GM18907 (cell line): ENCODE measurements at regions not wholly inside any gene's neighbourhood (a gene's known extent, or its start where the extent isn't known, plus 50 kb on each side); places are given as distances from the start of the nearest gene placed in this dataset.

Experiments used
- ATAC-seq: cut with Tn5 transposase; IDR thresholded peaks from one replicate; pipeline ENCODE4 v1.9.1; 2021; ENCODE audit warnings: mild to moderate bottlenecking, moderate library complexity; ENCODE audit not compliant: unreplicated experiment

DNA sequence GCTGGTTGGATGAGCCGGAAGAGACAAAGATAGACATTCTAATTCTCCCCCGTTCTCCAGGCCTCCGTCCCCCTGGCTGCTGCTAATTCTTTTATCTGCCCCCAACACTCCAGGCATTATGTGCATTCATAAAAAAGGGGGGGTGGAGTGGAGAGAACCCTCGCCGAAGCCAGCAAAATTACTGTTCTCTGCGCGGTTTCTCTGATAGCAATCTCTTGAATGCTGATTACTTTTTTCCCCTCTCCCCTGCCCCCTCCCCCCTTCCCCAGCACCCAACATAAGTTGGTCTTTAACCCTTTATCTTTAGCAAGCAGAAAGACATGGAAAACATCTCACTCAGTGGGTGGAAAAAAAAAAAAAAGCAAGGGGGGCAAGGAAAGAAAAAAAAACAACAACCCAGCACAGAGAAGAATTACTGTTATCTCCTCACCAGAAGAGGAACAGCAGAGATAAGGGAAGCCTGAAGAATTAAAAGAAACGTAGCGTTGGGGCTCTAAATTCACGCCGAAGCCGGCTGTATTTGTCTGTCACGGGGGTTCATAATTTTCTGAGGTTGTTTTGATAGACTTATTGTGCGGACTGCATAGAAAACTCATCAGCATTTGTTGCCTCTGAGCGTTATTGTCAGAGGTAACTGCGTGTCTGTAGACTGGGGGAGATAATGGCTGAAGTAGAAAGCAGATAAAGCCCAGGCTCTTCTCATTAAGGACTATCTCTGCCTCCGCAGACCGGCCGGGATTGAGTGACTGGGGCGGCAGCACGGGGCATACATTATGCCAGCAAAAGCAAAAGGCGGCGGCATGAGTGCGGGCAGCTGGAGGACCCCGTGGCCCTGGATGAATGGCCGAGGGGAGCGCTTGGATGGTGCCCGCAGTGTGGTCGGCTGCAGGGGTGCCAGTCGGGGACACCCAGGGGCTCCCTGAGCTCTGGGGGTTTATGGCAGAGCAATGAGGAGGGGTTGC, 126.9 kb downstream of the MRM1 start:
- ATAC-seq, result no peak

DNA sequence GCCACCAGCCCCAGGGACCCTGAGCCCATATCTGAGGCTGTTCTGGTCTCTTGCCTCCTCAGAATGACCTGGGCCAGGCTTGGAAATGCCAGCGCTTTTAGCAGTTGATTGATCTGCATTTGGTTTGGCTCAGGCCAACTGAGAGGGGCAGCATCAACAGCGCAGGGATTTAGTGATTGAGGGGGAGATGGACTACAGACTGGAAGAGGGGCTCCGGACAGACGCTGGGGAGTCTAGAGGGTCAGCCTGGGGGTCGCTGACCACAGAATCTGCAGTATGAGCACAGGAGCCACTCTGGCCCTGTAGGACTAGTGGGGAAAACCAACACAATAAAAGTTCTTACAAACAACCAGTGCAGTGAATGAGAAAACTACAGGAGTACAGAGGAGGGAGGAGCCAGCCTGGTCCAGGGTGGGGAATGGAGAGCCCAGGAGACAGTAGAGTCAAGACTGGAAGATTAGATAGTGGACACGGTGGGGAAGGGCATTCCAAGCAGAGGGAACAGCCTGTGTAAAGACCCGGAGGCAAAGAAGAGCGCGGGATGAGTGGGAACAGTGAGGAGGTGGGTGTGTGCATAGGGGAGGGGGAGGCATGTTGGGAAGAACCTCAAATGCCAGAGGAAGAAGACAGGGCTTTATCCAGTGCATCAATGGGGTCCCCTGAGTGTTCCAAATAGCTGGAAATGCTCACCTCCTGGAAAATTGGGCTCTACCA, 128.9 kb downstream of the MRM1 start:
- ATAC-seq, result no peak

DNA sequence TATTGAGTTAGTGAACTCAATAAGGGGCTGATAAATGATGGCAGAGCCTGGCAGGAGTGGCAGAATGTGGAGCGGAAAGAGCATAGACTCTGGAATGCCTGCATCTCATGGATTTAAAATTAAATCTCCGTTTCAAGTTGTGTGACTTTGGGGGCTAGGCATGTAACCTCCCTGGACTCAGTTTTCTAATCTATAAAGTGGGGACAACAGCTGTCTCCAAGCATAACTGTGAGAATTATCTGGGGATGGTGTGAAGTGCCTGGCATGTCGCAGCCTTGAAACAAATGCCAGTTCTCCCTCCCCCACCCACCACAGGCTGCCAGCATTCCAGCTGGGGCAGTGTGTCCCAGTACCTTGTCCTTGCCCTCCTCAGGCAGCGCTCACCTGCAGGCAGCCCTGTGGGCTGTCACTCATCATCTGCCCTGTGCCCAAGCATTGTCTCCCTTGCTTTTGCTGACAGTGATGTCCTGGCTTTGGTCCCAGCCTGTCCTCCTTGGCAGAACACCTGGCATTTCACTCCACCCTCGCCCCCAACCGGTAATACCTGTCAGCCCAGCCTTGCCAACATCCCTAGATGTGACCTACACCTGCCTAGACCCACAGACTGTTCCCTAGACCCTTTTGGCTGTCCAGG, 129.6 kb downstream of the MRM1 start:
- ATAC-seq, result no peak

DNA sequence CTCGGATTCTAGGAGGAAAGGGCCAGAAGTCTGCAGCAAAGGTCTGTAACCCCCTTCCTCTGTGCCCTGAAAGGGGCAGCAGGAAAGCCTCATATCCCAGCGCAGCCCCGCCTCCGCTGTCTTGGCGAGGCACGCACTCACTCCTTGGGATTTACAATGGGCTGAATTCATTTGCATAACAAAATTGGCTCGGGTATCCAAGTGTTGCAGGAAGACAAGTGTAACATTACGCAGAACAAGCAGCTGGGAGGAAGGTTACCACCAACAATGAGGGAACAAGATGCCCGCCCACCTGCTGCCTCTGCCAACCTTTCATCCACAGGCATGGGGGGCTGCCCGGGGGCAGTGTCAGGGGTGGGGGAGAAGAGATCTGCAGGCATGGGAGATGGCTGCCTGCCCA, 130.4 kb downstream of the MRM1 start:
- no peak for ATAC-seq

DNA sequence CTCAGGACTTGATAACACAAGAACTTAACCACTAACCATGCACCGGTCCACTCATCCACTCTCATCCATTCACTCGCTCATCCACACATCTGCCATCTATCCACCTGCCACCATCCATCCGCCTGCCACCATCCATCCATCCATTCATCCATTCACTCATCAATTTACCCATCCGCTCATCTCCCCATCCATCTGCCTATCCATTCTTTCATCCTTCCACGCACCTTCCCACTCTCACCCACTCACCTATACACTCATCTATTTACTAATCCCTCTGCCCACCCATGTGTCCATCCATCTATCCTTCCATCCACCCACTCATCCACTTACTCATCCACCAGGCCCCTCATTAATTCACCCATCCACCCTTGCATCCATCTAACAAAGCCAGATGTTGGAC, 131.0 kb downstream of the MRM1 start:
- ATAC-seq, result no peak

DNA sequence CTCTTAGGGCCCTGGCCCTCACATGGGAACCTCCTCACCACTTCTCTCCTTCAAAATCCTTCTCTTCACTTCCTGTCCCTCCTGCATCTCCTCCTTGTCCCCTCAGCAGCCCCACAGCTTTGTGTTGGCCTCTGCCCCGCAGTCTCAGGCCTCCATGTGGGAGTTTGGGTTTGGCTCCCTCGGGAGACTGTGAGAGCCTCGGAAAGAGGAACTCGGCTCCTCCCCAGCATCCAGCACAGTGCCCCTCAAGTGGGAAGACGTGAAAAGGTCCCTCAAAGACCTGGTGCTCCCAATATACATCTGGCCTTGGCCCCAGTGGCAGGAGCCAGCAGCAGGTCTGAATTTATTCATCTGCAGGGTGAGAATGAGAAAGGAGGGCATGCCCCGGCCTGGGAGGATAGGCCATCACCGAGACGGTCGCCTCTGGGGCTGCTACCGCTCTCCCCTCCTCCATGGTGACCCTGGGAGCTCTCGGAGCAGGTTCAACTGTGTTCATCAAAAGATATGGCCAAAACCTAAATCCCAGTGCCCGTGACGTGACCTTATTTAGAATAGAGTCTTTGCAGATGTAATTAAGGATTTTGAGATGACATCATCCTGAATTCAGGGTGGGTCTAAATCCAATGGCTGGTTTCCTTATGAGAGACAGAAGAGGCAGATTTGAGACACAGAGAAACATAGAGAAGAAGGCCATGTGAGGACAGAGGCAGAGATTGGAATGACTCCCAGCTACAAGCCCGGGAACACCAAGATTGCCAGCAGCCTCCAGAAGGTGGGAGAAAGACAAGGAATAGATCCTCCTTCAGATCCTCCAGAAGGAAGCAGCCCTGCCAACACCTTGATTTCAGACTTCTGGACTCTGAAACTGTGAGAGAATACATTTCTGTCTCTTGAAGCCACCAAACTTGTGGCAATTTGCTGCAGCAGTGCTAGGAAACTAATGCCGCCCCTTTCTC, 135.1 kb downstream of the MRM1 start:
- no peak for ATAC-seq

DNA sequence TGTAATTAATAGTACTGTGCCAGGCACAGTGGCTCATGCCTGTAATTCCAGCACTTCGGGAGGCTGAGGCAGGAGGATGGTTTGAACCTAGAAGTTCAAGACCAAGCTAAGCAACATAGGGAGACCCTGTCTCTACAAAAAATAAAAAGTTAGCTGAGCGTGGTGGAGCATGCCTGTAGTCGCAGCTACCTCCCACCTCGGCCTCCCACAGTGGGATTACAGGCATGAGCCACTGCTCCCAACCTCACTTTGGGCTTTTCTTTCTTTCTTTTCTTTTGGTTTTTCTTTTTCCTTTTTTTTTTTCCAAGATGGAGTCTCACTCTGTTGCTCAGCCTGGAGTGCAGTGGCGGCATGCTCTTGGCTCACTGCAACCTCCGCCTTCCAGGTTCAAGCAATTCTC, 137.8 kb downstream of the MRM1 start:
- no peak for ATAC-seq

DNA sequence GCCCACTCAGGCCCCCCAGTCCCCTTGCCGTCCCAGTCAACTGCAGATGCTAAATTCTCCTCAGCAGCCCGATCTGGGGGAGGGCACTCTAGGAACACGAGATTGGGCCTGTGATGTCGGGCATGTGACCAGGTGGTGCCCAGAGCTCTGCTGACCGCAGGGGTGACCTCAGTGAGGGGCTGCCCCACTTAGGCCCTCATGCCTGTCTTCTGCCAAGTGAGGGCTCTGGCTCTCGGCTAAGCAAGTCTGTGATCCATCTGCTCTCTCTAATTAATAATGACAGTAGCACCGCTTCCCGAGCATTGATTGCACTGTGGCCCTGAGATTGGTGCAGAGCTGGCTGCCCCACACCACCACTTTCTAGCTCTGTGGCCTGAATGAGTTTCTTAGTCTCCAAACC, 138.8 kb downstream of the MRM1 start:
- ATAC-seq, result no peak

DNA sequence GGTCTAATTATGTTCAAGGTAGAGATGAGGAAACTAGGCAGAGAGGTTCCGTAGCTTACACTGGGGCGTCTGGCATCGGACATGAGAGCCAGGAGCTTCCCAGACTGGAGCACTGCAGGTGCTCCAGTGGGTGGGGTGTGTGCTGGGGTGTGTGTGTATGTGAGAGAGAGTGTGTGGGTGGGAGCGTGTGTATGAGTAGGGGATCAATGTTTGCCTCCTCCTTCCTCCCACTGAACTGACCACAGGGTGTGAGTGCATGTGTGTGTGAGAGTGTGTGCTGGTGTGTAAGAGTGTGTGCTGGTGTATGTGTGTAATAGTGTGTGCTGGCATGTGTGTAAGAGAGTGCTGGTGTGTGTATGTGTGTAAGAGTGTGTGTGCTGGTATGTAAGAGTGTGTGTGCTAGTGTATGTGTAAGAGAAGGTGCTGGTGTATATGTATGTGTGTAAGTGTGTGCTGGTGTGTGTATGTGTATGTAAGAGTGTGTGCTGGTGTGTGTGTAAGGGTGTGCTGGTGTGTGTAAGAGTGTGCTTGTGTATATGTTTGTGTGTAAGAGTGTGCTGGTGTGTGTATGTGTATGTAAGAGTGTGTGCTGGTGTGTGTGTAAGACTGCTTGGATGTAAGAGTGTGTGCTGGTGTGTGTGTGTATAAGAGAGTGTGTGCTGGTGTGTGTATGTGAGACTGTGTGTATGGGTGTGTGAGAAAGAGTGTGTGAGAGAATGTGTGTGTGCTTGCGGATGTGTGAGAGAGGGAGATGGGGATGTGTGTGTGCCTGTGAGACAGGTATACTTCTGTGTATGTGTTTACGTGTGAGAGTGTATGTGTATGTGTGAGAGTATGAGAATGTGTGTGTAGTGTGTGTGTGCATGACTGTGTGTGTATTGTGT, 139.9 kb downstream of the MRM1 start:
- ATAC-seq, result no peak

DNA sequence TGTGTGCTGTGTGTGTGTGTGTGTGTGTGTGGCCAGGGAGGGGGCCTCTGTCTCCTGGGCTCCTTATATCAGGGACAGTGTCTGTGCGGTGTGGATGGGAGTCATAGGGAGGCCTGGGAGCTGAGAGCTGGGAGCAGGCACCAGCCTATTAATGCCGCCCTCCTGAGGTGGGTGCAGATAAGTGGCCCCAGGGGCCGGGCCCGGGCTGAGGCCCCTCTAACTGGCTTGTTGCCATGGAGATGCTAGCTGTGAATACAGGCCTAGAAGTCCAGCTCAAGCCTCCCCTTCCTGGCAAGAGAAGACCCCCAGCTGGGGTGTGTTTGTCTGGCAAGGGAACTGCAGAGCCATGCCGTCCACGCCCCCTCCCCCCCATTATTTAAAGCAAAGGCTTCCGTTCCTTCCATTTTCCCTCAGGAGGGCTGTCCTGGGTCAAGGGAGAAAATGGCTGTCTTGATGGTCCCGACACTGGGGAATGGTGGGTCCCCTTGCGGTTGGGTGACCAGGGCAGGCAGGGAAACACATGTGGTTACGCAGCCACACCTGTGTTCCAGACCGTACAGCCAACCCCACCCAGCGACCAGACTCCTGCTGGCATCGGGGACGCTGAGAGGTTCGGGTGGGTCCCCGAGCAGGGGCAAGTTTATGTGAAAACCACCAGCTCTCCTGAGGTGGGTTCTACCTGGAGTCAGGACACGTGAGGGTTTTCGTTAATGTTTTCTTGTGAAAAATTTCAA, 141.1 kb downstream of the MRM1 start:
- ATAC-seq, result no peak

DNA sequence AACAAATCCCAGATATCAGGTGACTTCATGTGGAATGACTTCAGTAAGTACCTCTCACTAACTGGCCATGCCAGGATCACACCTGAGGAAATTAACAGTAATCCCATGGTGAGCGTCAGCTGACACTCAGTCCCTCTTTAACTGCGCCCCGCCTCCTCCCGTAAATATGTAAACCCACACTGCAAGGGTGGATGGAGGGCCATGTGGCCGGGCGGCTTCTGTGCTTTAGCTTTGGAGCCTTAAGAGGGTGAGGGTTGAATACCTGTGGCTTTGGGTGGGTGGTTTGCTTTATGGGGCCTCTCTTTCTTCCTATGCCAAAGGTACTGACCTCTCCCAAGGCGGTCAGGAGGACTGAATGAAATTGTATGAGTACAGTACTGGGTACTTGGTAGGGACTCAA, 141.7 kb downstream of the MRM1 start:
- ATAC-seq, result no peak

DNA sequence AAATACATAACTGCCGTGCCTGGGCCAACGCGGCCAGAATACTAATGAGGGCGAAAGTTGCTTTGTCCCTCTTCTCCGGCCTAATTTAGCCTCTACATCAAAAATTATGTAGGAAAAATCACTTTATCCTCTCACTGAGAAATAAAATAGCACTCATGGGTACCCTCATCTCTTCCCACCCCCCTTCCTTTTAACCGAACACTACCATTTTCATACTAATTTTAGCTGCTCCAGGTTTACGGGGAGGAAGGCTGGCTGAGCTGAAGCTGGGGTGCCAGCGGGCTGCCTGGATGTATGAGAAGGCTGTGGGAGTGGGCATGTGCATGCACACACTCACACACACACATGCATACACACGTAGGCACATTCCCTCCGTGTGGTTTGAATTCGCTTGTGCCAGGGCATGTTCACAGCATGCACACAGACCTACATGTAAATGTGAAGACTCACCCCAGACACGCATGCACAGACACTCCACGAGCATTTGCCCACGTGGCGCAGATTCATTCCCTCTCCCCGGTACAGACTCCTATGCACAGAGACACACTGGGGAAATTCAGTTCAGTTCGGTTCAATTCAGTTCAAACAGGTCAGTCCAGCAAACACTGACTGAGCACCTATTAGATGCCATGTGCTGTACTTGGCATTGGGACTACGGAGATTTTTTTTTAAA, 145.1 kb downstream of the MRM1 start:
- no peak for ATAC-seq

DNA sequence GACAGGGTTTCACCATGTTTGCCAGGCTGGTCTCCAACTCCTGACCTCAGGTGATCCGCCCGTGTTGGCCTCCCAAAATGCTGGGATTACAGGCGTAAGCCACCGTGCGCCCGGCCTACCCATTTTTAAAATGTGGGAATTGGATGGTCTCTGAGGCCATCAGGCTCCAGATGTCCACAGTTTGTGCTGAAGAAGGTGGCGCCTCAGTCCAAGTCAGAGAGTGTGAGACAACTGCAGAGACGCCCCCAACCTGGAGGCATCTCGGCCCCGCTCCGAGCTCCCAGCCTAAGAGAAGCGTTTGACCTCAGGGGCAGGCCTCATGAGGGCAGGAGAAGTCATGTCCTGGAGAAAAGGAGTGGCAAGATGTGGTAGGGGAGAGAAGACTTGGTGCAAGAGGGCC, 146.5 kb downstream of the MRM1 start:
- no peak for ATAC-seq

DNA sequence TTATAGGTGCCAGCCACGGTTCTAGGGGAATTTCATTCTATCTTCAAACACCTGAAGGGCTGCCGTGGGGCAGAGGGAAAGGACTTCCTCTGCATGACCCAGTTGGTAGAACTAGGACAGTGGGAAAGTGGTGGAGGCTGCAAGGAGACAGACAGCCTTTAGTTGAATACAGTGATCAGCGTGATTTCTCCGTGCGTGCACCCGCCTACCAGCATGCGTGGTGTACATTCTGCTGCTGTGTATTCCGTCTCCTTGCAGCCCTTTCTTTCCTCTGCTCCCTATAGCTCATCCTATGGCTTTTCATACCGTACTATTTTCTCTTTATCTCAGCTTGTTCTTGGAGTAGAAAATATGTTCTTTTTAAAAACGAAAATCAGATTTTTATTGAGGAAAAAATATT, 146.9 kb downstream of the MRM1 start:
- ATAC-seq, result no peak

DNA sequence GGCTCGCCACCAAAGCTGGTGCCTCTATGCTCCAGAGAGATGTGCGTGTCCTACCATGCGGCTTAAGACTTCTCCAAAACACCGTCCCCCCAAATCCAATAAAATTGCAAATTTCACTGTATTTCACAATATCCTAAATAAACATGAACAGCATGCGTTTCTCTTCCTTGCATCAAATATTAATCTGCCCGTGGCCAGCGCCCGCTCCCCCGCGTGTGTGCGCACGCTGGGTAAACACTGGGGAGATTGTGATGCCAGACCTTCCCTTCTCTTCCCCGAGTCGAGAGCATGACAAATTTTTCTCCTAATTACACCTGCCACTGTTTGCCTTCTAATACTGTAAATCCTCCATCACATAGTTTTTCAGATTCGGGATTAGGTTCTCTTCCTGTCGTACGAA, 148.1 kb downstream of the MRM1 start:
- no peak for ATAC-seq

DNA sequence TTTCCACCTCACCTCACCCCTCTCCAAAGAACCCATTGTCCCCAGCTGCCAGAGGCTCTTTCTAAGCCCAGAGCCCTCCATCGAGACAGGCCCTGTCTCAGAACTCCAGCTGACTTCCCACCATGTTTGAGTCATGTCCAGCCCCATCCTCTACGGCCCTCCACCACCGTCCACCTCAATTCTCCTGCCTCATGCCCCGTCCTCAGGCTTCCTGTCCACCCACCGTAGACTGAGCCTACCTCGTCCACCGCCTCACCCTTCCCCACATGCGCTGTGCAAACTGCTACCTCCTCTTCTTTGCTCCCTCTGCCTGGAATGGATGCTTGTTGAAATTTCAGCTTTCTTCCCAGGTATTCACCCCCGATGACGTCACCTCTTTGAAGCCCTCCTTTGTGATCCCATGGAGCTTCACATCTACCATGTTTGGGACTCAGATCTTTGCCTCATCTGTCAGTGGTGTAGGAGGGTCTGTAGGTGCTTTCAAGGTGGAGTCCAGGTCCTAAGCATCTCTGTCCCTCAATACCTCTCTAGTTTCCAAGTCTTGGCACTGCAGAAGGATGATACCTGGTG, 149.0 kb downstream of the MRM1 start:
- no peak for ATAC-seq

DNA sequence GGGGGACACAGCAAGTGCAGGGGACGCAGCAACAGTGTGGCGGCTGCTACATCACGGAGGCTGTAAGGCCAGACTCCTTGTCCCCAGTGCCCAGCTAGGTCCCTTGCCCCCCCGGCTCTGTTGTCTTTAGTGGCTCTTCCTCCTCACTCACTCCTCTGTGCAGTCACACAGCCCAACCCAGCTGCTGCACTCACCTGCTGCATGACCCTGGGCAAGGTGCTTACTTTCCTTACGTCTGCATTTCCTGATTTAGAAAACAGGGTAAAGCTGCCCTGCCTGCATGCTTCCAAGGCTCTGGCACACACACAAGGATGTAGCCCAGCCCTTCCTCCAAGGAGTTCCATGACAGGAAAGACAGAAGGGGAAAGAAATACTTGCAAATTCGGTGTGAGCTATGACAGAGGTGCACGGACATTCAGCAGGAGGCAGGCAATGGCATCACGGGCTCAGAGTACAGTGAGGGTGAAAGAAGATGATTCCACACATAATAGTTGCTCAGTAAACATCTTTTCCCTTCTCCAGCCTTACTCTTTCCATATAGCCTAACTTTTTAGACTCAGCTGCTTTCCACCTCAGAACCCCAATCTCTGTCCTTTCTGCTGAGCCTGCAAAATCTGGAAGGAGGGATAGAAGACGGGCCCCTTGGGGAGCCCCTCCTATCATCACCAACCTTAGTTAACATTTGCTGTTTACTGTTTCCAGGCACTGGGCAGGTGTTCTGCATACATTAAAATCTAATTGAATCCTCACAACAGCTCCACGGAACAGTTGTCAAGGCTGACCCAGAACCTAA, 150.9 kb downstream of the MRM1 start:
- ATAC-seq, result no peak
